GM12878 (cell line): ENCODE measurements at regions not wholly inside any gene's neighbourhood (a gene's known extent, or its start where the extent isn't known, plus 50 kb on each side); places are given as distances from the start of the nearest gene placed in this dataset.

Source experiments
- CTCF ChIP-seq, 3 experiments: IDR thresholded peaks in 2 of 3; conservative IDR thresholded peaks in 1 of 3; 2 replicates each; pipeline ENCODE4 v1.5.1; 2011; ENCODE audit warnings: low read depth in 3 of 3, low read length in 3 of 3, mild to moderate bottlenecking in 3 of 3, control low read depth in 2 of 3, moderate library complexity in 2 of 3, inconsistent platforms in 1 of 3, mixed read lengths in 1 of 3; ENCODE audit not compliant: control insufficient read depth in 2 of 3, insufficient read depth in 1 of 3; ENCODE audit errors: extremely low read depth in 1 of 3
- HDAC2 ChIP-seq: fragments of 200-600 bp; sonication (generic); IDR thresholded peaks from 2 replicates; pipeline ENCODE4 v1.6.1; 2017
- NFIC ChIP-seq: IDR thresholded peaks from 2 replicates; pipeline ENCODE4 v1.6.1; 2012; ENCODE audit warnings: low read depth, mild to moderate bottlenecking, inconsistent platforms, low read length, moderate library complexity
- NFYB ChIP-seq: IDR thresholded peaks from 2 replicates; pipeline ENCODE4 v1.6.1; 2011; ENCODE audit warnings: low read depth, mild to moderate bottlenecking, low read length, improper control_type of control experiment, moderate library complexity; ENCODE audit not compliant: insufficient read depth
- POLR2A ChIP-seq: IDR thresholded peaks from 2 replicates; pipeline ENCODE4 v1.6.1; 2011; ENCODE audit warnings: low read depth, mild to moderate bottlenecking, low read length
- REST ChIP-seq: IDR thresholded peaks from 2 replicates; pipeline ENCODE4 v1.6.1; 2012; ENCODE audit warnings: mild to moderate bottlenecking, low read depth, low read length
- TCF7 ChIP-seq: IDR thresholded peaks from 2 replicates; pipeline ENCODE4 v1.6.1; 2014; ENCODE audit warnings: antibody characterized with exemption, borderline replicate concordance

- TF ChIP-seq CTCF (IDR thresholded peaks at IDR 0.05 in 2 of 3, conservative IDR thresholded peaks at IDR 0.05 in 1 of 3; ENCODE audit: control insufficient read depth in 2 of 3, extremely low read depth in 1 of 3, insufficient read depth in 1 of 3, low read depth in 3 of 3, low read length in 3 of 3): no peak
- TF ChIP-seq NFIC: no peak
- no peak for TF ChIP-seq REST
- no peak for TF ChIP-seq POLR2A
- TF ChIP-seq NFYB: no peak
- no peak for TF ChIP-seq HDAC2
- no peak for TF ChIP-seq TCF7
Observed at GRCh38 chr22:49576241-49577141, 251.2 kb downstream of the BRD1 start.
